ENCODE measurements at regions not wholly inside any gene's neighbourhood (a gene's known extent, or its start where the extent isn't known, plus 50 kb on each side); places are given as distances from the start of the nearest gene placed in this dataset.

GRCh38 chr2:14925471-14925870, 293.0 kb downstream of the LRATD1 start:
- Histone ChIP-seq H3K4me2 (no peak overlapping the region), H2AFZ (no peak overlapping the region), H3K4me3 (no peak overlapping the region), H3K4me1 (ENCODE audit: insufficient read depth) (no peaks in the 10 kb centered on the region), H3K27ac (ENCODE audit: low read depth) (no peak overlapping the region), H3K36me3 (ENCODE audit: insufficient read depth) (no peaks in the 10 kb centered on the region; the same call in 1 of the 2 replicates), H3K9me2 (ENCODE audit: insufficient read depth) (0 out of 2 replicates have a peak, but pooled peaks cover 8% of the 10 kb centered on the region), H3K79me2 (replicated peaks; ENCODE audit: insufficient read depth) (no peaks in the 10 kb centered on the region), H4K20me1 (replicated peaks; ENCODE audit: insufficient read depth) (no peaks in the 10 kb centered on the region), H3K27me3 (ENCODE audit: insufficient read depth) (no peaks in the 10 kb centered on the region), H3F3A (replicated peaks; ENCODE audit: low read depth) (no peaks in the 10 kb centered on the region)
- Mint-ChIP-seq H3K36me3 (ENCODE audit: low read depth) (no peaks in the 10 kb centered on the region), H3K9me3 (peaks cover 2% of the 10 kb centered on the region; the same call in 1 of the 3 replicates), H3K4me3 (no peak overlapping the region), H3K27ac (no peak overlapping the region), H3K27me3 (ENCODE audit: insufficient read depth, low read depth, poor library complexity) (no peaks in the 10 kb centered on the region), H3K4me1 (no peaks in the 10 kb centered on the region)
- no peak for TF ChIP-seq EZH2 (IDR thresholded peaks at IDR 0.05; ENCODE audit: low read depth, unreplicated experiment)
- TF ChIP-seq ZNF114 (CRISPR knock-in tag; IDR thresholded peaks at IDR 0.05), result no peak
- no peak for TF ChIP-seq ETS1 (IDR thresholded peaks at IDR 0.05)
- no peak for TF ChIP-seq ZNF331 (CRISPR knock-in tag; IDR thresholded peaks at IDR 0.05; ENCODE audit: low read depth)
- no peak for TF ChIP-seq JUNB (IDR thresholded peaks at IDR 0.05; ENCODE audit: unreplicated experiment)
- TF ChIP-seq ZNF462 (CRISPR knock-in tag; IDR thresholded peaks at IDR 0.05), result no peak
- TF ChIP-seq POLR2AphosphoS5 (IDR thresholded peaks at IDR 0.05; ENCODE audit: low read depth), result no peak
- no peak for TF ChIP-seq EZH2phosphoT487 (IDR thresholded peaks at IDR 0.05; ENCODE audit: unreplicated experiment)
- no peak for TF ChIP-seq REST (IDR thresholded peaks at IDR 0.05; ENCODE audit: unreplicated experiment)
- no peak for TF ChIP-seq CTCF (conservative IDR thresholded peaks at IDR 0.05; ENCODE audit: low read depth in 2 of 2)
- TF ChIP-seq STAT1 (IDR thresholded peaks at IDR 0.05; ENCODE audit: unreplicated experiment), result no peak
- no peak for TF ChIP-seq NANOG (IDR thresholded peaks at IDR 0.05; ENCODE audit: borderline replicate concordance)
- no peak for TF ChIP-seq CREB1 (CRISPR knock-in tag; IDR thresholded peaks at IDR 0.05; ENCODE audit: low read depth)
- ATAC-seq (no peak), DNase-seq (ENCODE audit: low spot score) (no peak)

Data from GM23338 (cell line).